DND-41 (cell line): ENCODE measurements at regions not wholly inside any gene's neighbourhood (a gene's known extent, or its start where the extent isn't known, plus 50 kb on each side); places are given as distances from the start of the nearest gene placed in this dataset.

Experiments
- CTCF ChIP-seq: IDR thresholded peaks from 2 replicates; pipeline ENCODE4 v1.5.1; 2012; ENCODE audit warnings: borderline replicate concordance, low read length, moderate library complexity, mild to moderate bottlenecking; ENCODE audit not compliant: poor library complexity, severe bottlenecking; ENCODE audit errors: extremely low read depth
- EZH2 ChIP-seq: IDR thresholded peaks from 3 replicates; pipeline ENCODE4 v1.6.1; 2012; ENCODE audit warnings: borderline replicate concordance, low read depth, mild to moderate bottlenecking, moderate library complexity, low read length, inconsistent platforms; ENCODE audit not compliant: severe bottlenecking

GRCh38 chr12:75707983-75708382 is 196.6 kb upstream of the KRR1 start:
- TF ChIP-seq CTCF (no peak), EZH2 (no peak)
